ENCODE measurements at regions not wholly inside any gene's neighbourhood (a gene's known extent, or its start where the extent isn't known, plus 50 kb on each side); places are given as distances from the start of the nearest gene placed in this dataset.

DNA sequence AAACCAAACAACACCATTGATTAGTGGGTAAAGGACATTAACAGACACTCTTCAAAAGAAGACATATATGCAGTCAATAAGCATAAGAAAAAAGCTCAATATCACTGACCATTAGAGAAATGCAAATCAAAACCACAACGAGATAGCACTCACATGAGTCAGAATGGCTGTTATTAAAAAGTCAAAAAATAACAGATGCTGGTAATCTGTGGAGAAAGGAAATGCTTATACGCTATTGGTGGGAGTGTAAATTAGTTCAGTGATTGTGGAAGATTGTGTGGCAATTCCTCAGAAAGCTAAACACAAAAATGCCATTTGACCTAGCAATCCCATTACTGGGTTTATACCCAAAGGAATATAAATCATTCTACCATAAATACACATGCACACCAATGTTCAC lies 182.6 kb downstream of the TRPC6 start:
- POLR2A ChIA-PET: no interaction called here
- intact Hi-C loops (cut with micrococcal nuclease): no loop called here
- DNase-seq: no peak
- Mint-ChIP-seq H3K4me3 (no peak overlapping the region), H3K36me3 (no peaks in the 10 kb centered on the region), H3K4me1 (ENCODE audit: low read depth) (no peaks in the 10 kb centered on the region), H3K9me3 (peaks cover 14% of the 10 kb centered on the region), H3K27ac (no peak overlapping the region), H3K27me3 (no peaks in the 10 kb centered on the region)
- CTCF ChIA-PET: no interaction called here

- no peak overlapping the region for H3K4me3 Mint-ChIP-seq
- DNase-seq: no peak
- H3K4me1 Mint-ChIP-seq (ENCODE audit: low read depth): no peaks in the 10 kb centered on the region
- CTCF ChIA-PET: no interaction called here
- no peaks in the 10 kb centered on the region for H3K27me3 Mint-ChIP-seq
- H3K27ac Mint-ChIP-seq: no peak overlapping the region
- H3K36me3 Mint-ChIP-seq: no peaks in the 10 kb centered on the region
- POLR2A ChIA-PET: no interaction called here
- peaks cover 29% of the 10 kb centered on the region for H3K9me3 Mint-ChIP-seq
- intact Hi-C loops (cut with micrococcal nuclease): no loop called here
These were observed 185.8 kb downstream of the TRPC6 start for GRCh38 chr11:101397979-101398378.

- POLR2A ChIA-PET: no interaction called here
- Mint-ChIP-seq H3K27ac (no peak overlapping the region), H3K4me3 (no peak overlapping the region), H3K9me3 (peaks cover 10% of the 10 kb centered on the region), H3K4me1 (ENCODE audit: low read depth) (no peaks in the 10 kb centered on the region), H3K27me3 (no peaks in the 10 kb centered on the region), H3K36me3 (no peaks in the 10 kb centered on the region)
- intact Hi-C loops (cut with micrococcal nuclease): no loop called here
- DNase-seq: no peak
- CTCF ChIA-PET: no interaction called here
These were observed 193.3 kb downstream of the TRPC6 start for GRCh38 chr11:101390539-101390938.

- H3K27ac Mint-ChIP-seq: no peak overlapping the region
- no peak for DNase-seq
- no peaks in the 10 kb centered on the region for H3K4me1 Mint-ChIP-seq (ENCODE audit: low read depth)
- intact Hi-C loops (cut with micrococcal nuclease): no loop called here
- ChIA-PET CTCF (no interaction called here), POLR2A (no interaction called here)
- H3K27me3 Mint-ChIP-seq: no peaks in the 10 kb centered on the region
- no peaks in the 10 kb centered on the region for H3K36me3 Mint-ChIP-seq
- peaks cover 30% of the 10 kb centered on the region for H3K9me3 Mint-ChIP-seq
- no peak overlapping the region for H3K4me3 Mint-ChIP-seq
These were observed 214.0 kb downstream of the TRPC6 start for GRCh38 chr11:101369835-101370234.

- intact Hi-C loops (cut with micrococcal nuclease): no loop called here
- no peak for DNase-seq
- CTCF ChIA-PET: no interaction called here
- no peaks in the 10 kb centered on the region for H3K4me1 Mint-ChIP-seq (ENCODE audit: low read depth)
- H3K9me3 Mint-ChIP-seq: peaks cover 40% of the 10 kb centered on the region
- no peak overlapping the region for H3K27ac Mint-ChIP-seq
- H3K36me3 Mint-ChIP-seq: no peaks in the 10 kb centered on the region
- no peaks in the 10 kb centered on the region for H3K27me3 Mint-ChIP-seq
- POLR2A ChIA-PET: no interaction called here
- H3K4me3 Mint-ChIP-seq: no peak overlapping the region
These were observed 220.0 kb downstream of the TRPC6 start for GRCh38 chr11:101363706-101364275.

GRCh38 chr11:101362643-101363042 lies 221.2 kb downstream of the TRPC6 start:
- POLR2A ChIA-PET: no interaction called here
- intact Hi-C loops (cut with micrococcal nuclease): no loop called here
- Mint-ChIP-seq H3K9me3 (peaks cover 34% of the 10 kb centered on the region), H3K36me3 (no peaks in the 10 kb centered on the region), H3K27ac (no peak overlapping the region), H3K4me1 (ENCODE audit: low read depth) (no peaks in the 10 kb centered on the region), H3K4me3 (no peak overlapping the region), H3K27me3 (no peaks in the 10 kb centered on the region)
- CTCF ChIA-PET: no interaction called here
- no peak for DNase-seq

DNA sequence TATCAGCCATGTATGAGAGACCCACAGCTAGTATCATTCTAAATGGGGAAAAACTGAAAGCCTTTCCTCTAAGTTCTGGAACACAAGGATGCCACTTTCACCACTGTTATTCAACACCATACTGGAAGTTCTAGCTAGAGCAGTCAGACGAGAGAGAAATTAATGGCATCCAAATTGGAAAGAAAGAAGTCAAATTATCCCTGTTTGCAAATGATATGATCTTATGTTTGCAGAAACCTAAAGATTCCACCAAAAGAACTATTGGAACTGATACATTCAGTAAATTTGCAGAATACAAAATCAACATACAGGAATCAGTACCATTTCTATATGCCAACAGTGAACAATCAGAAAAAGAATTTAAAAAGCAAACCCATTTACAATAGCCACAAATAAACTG lies 226.0 kb downstream of the TRPC6 start:
- H3K9me3 Mint-ChIP-seq: peaks cover 2% of the 10 kb centered on the region
- no peaks in the 10 kb centered on the region for H3K27me3 Mint-ChIP-seq
- no peak for DNase-seq
- H3K36me3 Mint-ChIP-seq: no peaks in the 10 kb centered on the region
- intact Hi-C loops (cut with micrococcal nuclease): no loop called here
- ChIA-PET POLR2A (no interaction called here), CTCF (no interaction called here)
- no peaks in the 10 kb centered on the region for H3K4me1 Mint-ChIP-seq (ENCODE audit: low read depth)
- H3K27ac Mint-ChIP-seq: no peak overlapping the region
- no peak overlapping the region for H3K4me3 Mint-ChIP-seq

GRCh38 chr11:101354801-101355200 lies 225.2 kb upstream of the PGR start:
- intact Hi-C loops (cut with micrococcal nuclease): no loop called here
- Mint-ChIP-seq H3K9me3 (no peaks in the 10 kb centered on the region), H3K36me3 (no peaks in the 10 kb centered on the region), H3K4me1 (ENCODE audit: low read depth) (no peaks in the 10 kb centered on the region), H3K27ac (no peak overlapping the region), H3K4me3 (no peak overlapping the region), H3K27me3 (no peaks in the 10 kb centered on the region)
- POLR2A ChIA-PET: no interaction called here
- DNase-seq: no peak
- CTCF ChIA-PET: no interaction called here

- Mint-ChIP-seq H3K4me3 (no peak overlapping the region), H3K27me3 (no peaks in the 10 kb centered on the region), H3K9me3 (peaks cover 5% of the 10 kb centered on the region), H3K27ac (no peak overlapping the region), H3K36me3 (no peaks in the 10 kb centered on the region), H3K4me1 (ENCODE audit: low read depth) (no peaks in the 10 kb centered on the region)
- CTCF ChIA-PET: no interaction called here
- DNase-seq: no peak
- intact Hi-C loops (cut with micrococcal nuclease): no loop called here
- POLR2A ChIA-PET: no interaction called here
These were observed 219.2 kb upstream of the PGR start for GRCh38 chr11:101348786-101349185.

DNA sequence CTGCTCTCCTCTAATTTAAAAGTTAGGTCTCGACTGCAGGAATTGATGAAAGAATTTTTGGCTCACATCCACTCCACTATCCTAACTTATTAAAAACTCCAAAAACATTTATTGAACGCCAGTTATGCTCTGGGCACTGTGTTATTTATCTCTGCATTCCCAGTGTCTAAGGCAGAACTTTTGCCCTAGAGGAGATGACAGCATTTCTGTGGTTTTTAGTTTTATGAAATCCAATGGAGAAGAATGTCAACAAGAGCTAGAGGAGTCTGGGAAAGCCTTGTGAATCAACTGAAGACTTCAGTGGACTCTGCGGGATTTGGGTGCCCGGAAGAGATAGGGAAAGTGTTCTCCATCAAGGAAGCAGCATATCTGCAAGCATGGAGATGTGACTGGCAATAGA lies 217.0 kb upstream of the PGR start:
- POLR2A ChIA-PET: no interaction called here
- DNase-seq: no peak
- CTCF ChIA-PET: no interaction called here
- no peaks in the 10 kb centered on the region for H3K4me1 Mint-ChIP-seq (ENCODE audit: low read depth)
- H3K9me3 Mint-ChIP-seq: peaks cover 8% of the 10 kb centered on the region
- intact Hi-C loops (cut with micrococcal nuclease): no loop called here
- no peaks in the 10 kb centered on the region for H3K27me3 Mint-ChIP-seq
- no peak overlapping the region for H3K4me3 Mint-ChIP-seq
- no peaks in the 10 kb centered on the region for H3K36me3 Mint-ChIP-seq
- H3K27ac Mint-ChIP-seq: no peak overlapping the region

GRCh38 chr11:101345891-101346290 lies 216.3 kb upstream of the PGR start:
- POLR2A ChIA-PET: no interaction called here
- CTCF ChIA-PET: no interaction called here

GRCh38 chr11:101342307-101342706 lies 212.7 kb upstream of the PGR start:
- no peak for DNase-seq
- Mint-ChIP-seq H3K9me3 (peaks cover 13% of the 10 kb centered on the region), H3K4me1 (ENCODE audit: low read depth) (no peaks in the 10 kb centered on the region), H3K4me3 (no peak overlapping the region), H3K27ac (no peak overlapping the region), H3K27me3 (no peaks in the 10 kb centered on the region), H3K36me3 (no peaks in the 10 kb centered on the region)
- intact Hi-C loops (cut with micrococcal nuclease): no loop called here
- CTCF ChIA-PET: no interaction called here
- POLR2A ChIA-PET: no interaction called here

More at GRCh38 chr11:101345891-101346290, 216.3 kb upstream of the PGR start:
- intact Hi-C loops (cut with micrococcal nuclease): no loop called here
- H3K4me3 Mint-ChIP-seq: no peak overlapping the region
- no peak for DNase-seq
- no peak overlapping the region for H3K27ac Mint-ChIP-seq
- H3K4me1 Mint-ChIP-seq (ENCODE audit: low read depth): no peaks in the 10 kb centered on the region
- H3K36me3 Mint-ChIP-seq: no peaks in the 10 kb centered on the region
- H3K9me3 Mint-ChIP-seq: peaks cover 10% of the 10 kb centered on the region
- no peaks in the 10 kb centered on the region for H3K27me3 Mint-ChIP-seq

GRCh38 chr11:101341578-101341977 lies 212.0 kb upstream of the PGR start:
- POLR2A ChIA-PET: no interaction called here
- H3K36me3 Mint-ChIP-seq: no peaks in the 10 kb centered on the region
- DNase-seq: no peak
- CTCF ChIA-PET: no interaction called here
- H3K27me3 Mint-ChIP-seq: no peaks in the 10 kb centered on the region
- no peak overlapping the region for H3K4me3 Mint-ChIP-seq
- intact Hi-C loops (cut with micrococcal nuclease): no loop called here
- no peaks in the 10 kb centered on the region for H3K4me1 Mint-ChIP-seq (ENCODE audit: low read depth)
- H3K9me3 Mint-ChIP-seq: peaks cover 11% of the 10 kb centered on the region
- H3K27ac Mint-ChIP-seq: no peak overlapping the region

DNA sequence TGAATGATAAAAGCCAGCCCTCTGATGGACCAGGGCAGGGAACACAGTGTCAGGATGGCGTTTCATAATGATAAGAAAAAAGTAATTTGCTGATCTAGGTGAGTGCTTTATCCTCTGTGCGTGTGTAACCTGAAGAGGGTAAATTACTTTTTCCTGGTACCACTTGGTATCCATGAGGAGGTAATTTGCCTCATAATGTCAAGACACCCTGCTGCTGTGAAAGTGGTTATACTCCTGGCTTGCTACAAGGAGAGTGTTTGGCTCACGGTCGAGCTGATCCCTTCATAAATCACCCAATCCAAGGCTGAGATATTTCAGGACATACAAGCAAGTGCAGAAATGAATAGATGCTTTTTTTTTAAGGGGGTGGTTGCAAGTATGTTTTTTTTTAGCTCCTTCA lies 207.2 kb upstream of the PGR start:
- intact Hi-C loops (cut with micrococcal nuclease): no loop called here
- no peak for DNase-seq
- H3K4me1 Mint-ChIP-seq (ENCODE audit: low read depth): no peaks in the 10 kb centered on the region
- no peaks in the 10 kb centered on the region for H3K27me3 Mint-ChIP-seq
- ChIA-PET CTCF (no interaction called here), POLR2A (no interaction called here)
- H3K27ac Mint-ChIP-seq: no peak overlapping the region
- no peaks in the 10 kb centered on the region for H3K36me3 Mint-ChIP-seq
- H3K9me3 Mint-ChIP-seq: peaks cover 14% of the 10 kb centered on the region
- no peak overlapping the region for H3K4me3 Mint-ChIP-seq

Data from activated CD4-positive, alpha-beta memory T cell treated with anti-CD3 and anti-CD28 coated beads for 36 hours (primary cell).